ENCODE measurements at regions not wholly inside any gene's neighbourhood (a gene's known extent, or its start where the extent isn't known, plus 50 kb on each side); places are given as distances from the start of the nearest gene placed in this dataset.

DNA sequence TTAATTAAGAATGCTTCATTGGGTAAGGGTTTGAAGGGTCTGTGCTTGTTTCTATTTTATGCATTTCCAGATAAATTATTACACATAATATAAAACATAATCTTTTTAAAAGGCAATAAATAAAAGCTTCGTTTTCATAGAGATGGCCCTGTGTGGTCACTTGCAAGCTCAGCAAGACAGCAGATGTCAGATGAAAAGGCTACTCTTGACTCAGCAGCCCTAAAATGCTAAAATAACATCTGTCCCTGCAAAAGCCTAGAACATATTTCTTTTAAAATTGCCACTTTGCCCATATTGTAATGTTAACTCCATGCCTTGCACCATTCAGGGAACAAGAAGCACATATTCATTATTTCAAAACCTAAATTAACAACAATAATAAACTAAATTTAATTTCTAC is 349.4 kb downstream of the CNTN3 start:
- Histone ChIP-seq H3K27ac (no peak overlapping the region), H3K27me3 (no peaks in the 10 kb centered on the region), H3K4me3 (no peak overlapping the region), H3K9me3 (no peaks in the 10 kb centered on the region), H3K36me3 (no peaks in the 10 kb centered on the region), H3K4me1 (no peaks in the 10 kb centered on the region)
- intact Hi-C loops (cut with DNase I; ENCODE audit: low total_unique reads) = no loop called here
- no peak for TF ChIP-seq POLR2AphosphoS5 (IDR thresholded peaks at IDR 0.05)
- DNase-seq (ENCODE audit: low spot score in 2 of 2) = no peak

DNA sequence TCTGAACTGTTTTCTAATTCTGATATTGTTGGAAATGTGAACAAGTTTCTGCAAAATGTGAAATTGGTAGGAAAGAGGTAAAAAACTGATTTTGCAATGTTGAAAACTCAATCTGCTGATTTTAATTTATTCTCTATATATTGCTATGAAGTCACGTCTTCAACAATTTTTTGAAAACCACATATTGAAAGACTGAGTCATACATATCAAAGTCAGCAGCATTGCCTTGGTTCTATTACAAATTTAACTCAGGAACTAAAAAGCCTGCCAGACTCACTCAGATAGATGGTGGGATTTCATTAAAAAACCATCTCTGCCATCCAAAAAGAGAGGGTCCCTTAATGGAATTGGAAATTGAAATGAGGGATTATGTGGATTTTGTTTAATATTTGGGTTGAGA is 351.4 kb downstream of the CNTN3 start:
- Histone ChIP-seq H3K4me3 (no peak overlapping the region), H3K36me3 (no peaks in the 10 kb centered on the region), H3K27ac (no peak overlapping the region), H3K27me3 (no peaks in the 10 kb centered on the region), H3K9me3 (no peaks in the 10 kb centered on the region), H3K4me1 (no peaks in the 10 kb centered on the region)
- intact Hi-C loops (cut with DNase I; ENCODE audit: low total_unique reads) = no loop called here
- TF ChIP-seq, protein P1, sequence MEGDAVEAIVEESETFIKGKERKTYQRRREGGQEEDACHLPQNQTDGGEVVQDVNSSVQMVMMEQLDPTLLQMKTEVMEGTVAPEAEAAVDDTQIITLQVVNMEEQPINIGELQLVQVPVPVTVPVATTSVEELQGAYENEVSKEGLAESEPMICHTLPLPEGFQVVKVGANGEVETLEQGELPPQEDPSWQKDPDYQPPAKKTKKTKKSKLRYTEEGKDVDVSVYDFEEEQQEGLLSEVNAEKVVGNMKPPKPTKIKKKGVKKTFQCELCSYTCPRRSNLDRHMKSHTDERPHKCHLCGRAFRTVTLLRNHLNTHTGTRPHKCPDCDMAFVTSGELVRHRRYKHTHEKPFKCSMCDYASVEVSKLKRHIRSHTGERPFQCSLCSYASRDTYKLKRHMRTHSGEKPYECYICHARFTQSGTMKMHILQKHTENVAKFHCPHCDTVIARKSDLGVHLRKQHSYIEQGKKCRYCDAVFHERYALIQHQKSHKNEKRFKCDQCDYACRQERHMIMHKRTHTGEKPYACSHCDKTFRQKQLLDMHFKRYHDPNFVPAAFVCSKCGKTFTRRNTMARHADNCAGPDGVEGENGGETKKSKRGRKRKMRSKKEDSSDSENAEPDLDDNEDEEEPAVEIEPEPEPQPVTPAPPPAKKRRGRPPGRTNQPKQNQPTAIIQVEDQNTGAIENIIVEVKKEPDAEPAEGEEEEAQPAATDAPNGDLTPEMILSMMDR (IDR thresholded peaks at IDR 0.05) = no peak
- no peak for TF ChIP-seq POLR2A (IDR thresholded peaks at IDR 0.05)
- no peak for TF ChIP-seq POLR2AphosphoS5 (IDR thresholded peaks at IDR 0.05)
- DNase-seq (ENCODE audit: low spot score in 2 of 2) = no peak

DNA sequence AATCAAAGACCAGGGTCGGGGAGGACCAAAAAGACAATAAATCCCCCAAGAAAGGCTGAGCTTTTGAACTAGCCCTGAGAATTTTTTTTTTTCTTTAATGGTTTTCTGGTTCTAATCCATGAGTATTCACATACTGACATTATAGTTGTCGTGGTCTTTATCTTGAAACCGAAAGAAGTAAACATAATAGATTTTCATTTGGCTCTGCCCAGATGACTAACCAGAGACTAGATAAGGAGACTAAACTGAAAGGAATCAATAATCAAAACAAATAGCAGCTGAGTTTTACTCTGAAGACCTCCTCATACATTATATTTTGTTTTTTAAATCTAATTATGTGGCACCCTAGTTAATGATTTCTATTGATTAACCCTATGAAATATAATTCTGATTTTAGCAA is 381.4 kb downstream of the CNTN3 start:
- no peak for DNase-seq (ENCODE audit: low spot score in 2 of 2)
- Histone ChIP-seq H3K9me3 (no peaks in the 10 kb centered on the region), H3K27ac (no peak overlapping the region), H3K4me1 (no peaks in the 10 kb centered on the region), H3K4me3 (no peak overlapping the region), H3K36me3 (no peaks in the 10 kb centered on the region), H3K27me3 (no peaks in the 10 kb centered on the region)
- TF ChIP-seq, protein P1 (IDR thresholded peaks at IDR 0.05) = no peak
- TF ChIP-seq POLR2A (IDR thresholded peaks at IDR 0.05) = no peak
- TF ChIP-seq POLR2AphosphoS5 (IDR thresholded peaks at IDR 0.05) = no peak
- intact Hi-C loops (cut with DNase I; ENCODE audit: low total_unique reads) = no loop called here

DNA sequence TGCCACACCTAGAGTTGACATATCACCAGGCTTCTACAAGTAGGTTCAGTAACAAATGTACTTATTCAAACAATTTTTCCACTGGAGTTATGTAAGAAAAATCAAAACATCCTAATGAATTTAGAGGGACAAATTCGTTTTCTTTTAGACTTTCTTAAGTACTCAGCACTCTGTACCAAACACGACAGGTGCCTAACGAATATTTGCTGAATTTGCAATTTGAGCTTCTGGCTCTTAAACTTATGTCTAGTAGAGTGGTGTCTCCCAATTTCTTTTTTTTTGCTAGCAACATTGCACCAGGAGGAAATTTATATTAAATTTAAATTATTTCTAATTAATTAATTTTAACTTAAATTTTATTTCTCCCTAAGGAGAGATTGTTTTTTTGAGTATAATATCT is 397.0 kb downstream of the CNTN3 start:
- Histone ChIP-seq H3K4me3 (no peak overlapping the region), H3K9me3 (no peaks in the 10 kb centered on the region), H3K27ac (no peak overlapping the region), H3K36me3 (no peaks in the 10 kb centered on the region), H3K27me3 (no peaks in the 10 kb centered on the region), H3K4me1 (no peaks in the 10 kb centered on the region)
- TF ChIP-seq POLR2AphosphoS5 (IDR thresholded peaks at IDR 0.05) (no peak), POLR2A (IDR thresholded peaks at IDR 0.05) (no peak)
- TF ChIP-seq, protein P1 (IDR thresholded peaks at IDR 0.05) = no peak
- intact Hi-C loops (cut with DNase I; ENCODE audit: low total_unique reads) = no loop called here
- no peak for DNase-seq (ENCODE audit: low spot score in 2 of 2)

DNA sequence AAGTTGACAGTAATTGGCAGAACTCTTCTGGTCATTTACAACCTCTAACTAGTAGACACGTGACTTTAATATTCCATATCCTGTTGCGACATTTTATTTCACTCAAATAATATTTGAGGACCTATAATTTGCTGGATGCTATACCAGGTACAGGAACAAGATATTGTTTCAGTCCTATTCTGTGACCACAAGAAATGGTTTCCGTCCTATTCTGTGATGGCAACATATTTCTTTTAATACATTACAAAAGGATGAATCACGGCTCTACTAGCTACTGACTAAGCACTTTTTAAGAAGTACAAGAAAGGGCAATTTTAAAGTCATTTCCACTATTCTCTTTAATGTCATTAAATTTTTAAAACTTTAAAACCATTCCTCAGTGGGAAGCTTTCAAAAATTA is 400.2 kb downstream of the CNTN3 start:
- no peaks in the 10 kb centered on the region for H3K9me3 ChIP-seq
- intact Hi-C loops (cut with DNase I; ENCODE audit: low total_unique reads) = no loop called here

More for the DNA sequence above, 400.2 kb downstream of the CNTN3 start:
- DNase-seq (ENCODE audit: low spot score in 2 of 2) = no peak
- TF ChIP-seq POLR2AphosphoS5 (IDR thresholded peaks at IDR 0.05) (no peak), POLR2A (IDR thresholded peaks at IDR 0.05) (no peak)
- TF ChIP-seq, protein P1 (IDR thresholded peaks at IDR 0.05) = no peak
- Histone ChIP-seq H3K27ac (no peak overlapping the region), H3K4me3 (no peak overlapping the region), H3K36me3 (no peaks in the 10 kb centered on the region), H3K4me1 (no peaks in the 10 kb centered on the region), H3K27me3 (no peaks in the 10 kb centered on the region)

All from breast epithelium (tissue), 4 donors.